ENCODE measurements at regions not wholly inside any gene's neighbourhood (a gene's known extent, or its start where the extent isn't known, plus 50 kb on each side); places are given as distances from the start of the nearest gene placed in this dataset.

GRCh38 chr7:17396692-17397091 is 98.2 kb downstream of the AHR start:
- TF ChIP-seq EZH2phosphoT487 (conservative IDR thresholded peaks at IDR 0.05; ENCODE audit: low read length) (no peak), CTCF (IDR thresholded peaks at IDR 0.05; ENCODE audit: insufficient read depth, low read length, poor library complexity, severe bottlenecking) (no peak)
- Histone ChIP-seq H3F3A (ENCODE audit: insufficient read depth) (no peaks in the 10 kb centered on the region), H3K9me2 (replicated peaks; ENCODE audit: insufficient read depth, low read length) (no peaks in the 10 kb centered on the region), H3K9me3 (ENCODE audit: insufficient read depth, low read length) (peaks cover 24% of the 10 kb centered on the region; the same call in 1 of the 2 replicates), H2AFZ (ENCODE audit: low read depth, low read length, severe bottlenecking) (no peak overlapping the region), H3K4me3 (ENCODE audit: insufficient read depth, low read length, poor library complexity, severe bottlenecking) (no peak overlapping the region), H3K9ac (ENCODE audit: low read length) (no peak overlapping the region), H3K36me3 (ENCODE audit: low read length) (no peaks in the 10 kb centered on the region), H3K4me2 (ENCODE audit: low read depth, low read length, poor library complexity, severe bottlenecking) (no peak overlapping the region), H3K27me3 (ENCODE audit: low read length) (no peaks in the 10 kb centered on the region), H4K20me1 (ENCODE audit: low read depth, low read length) (no peaks in the 10 kb centered on the region), H3K27ac (ENCODE audit: low read depth, low read length) (no peak overlapping the region), H3K79me2 (ENCODE audit: insufficient read depth, low read length) (no peaks in the 10 kb centered on the region)

- H3K9me2 ChIP-seq (replicated peaks; ENCODE audit: insufficient read depth, low read length), result no peaks in the 10 kb centered on the region
- H3K27ac ChIP-seq (ENCODE audit: low read depth, low read length), result peak overlapping the region; percentile 65
- no peaks in the 10 kb centered on the region for H4K20me1 ChIP-seq (ENCODE audit: low read depth, low read length)
- H3K36me3 ChIP-seq (ENCODE audit: low read length), result no peaks in the 10 kb centered on the region
- TF ChIP-seq EZH2phosphoT487 (conservative IDR thresholded peaks at IDR 0.05; ENCODE audit: low read length) (no peak), CTCF (IDR thresholded peaks at IDR 0.05; ENCODE audit: insufficient read depth, low read length, poor library complexity, severe bottlenecking) (no peak)
- no peaks in the 10 kb centered on the region for H3F3A ChIP-seq (ENCODE audit: insufficient read depth)
- no peaks in the 10 kb centered on the region for H3K27me3 ChIP-seq (ENCODE audit: low read length)
- peak overlapping the region; percentile 38 for H3K4me2 ChIP-seq (ENCODE audit: low read depth, low read length, poor library complexity, severe bottlenecking)
- 0 out of 2 replicates have a peak overlapping the region, but pooled peaks have one; percentile 1 for H3K9ac ChIP-seq (ENCODE audit: low read length)
- peak overlapping the region; percentile 65 for H2AFZ ChIP-seq (ENCODE audit: low read depth, low read length, severe bottlenecking)
- H3K9me3 ChIP-seq (ENCODE audit: insufficient read depth, low read length), result no peaks in the 10 kb centered on the region
- H3K79me2 ChIP-seq (ENCODE audit: insufficient read depth, low read length), result no peaks in the 10 kb centered on the region
- H3K4me3 ChIP-seq (ENCODE audit: insufficient read depth, low read length, poor library complexity, severe bottlenecking), result no peak overlapping the region
These were observed 103.6 kb downstream of the AHR start for GRCh38 chr7:17401791-17402627.

- Histone ChIP-seq H3K27ac (ENCODE audit: low read depth, low read length) (peak overlapping the region; percentile 65), H3K9ac (ENCODE audit: low read length) (0 out of 2 replicates have a peak overlapping the region, but pooled peaks have one; percentile 1), H2AFZ (ENCODE audit: low read depth, low read length, severe bottlenecking) (peak overlapping the region; percentile 65), H3K9me3 (ENCODE audit: insufficient read depth, low read length) (no peaks in the 10 kb centered on the region), H3F3A (ENCODE audit: insufficient read depth) (no peaks in the 10 kb centered on the region), H3K79me2 (ENCODE audit: insufficient read depth, low read length) (no peaks in the 10 kb centered on the region), H3K4me3 (ENCODE audit: insufficient read depth, low read length, poor library complexity, severe bottlenecking) (no peak overlapping the region), H3K4me2 (ENCODE audit: low read depth, low read length, poor library complexity, severe bottlenecking) (peak overlapping the region; percentile 38), H4K20me1 (ENCODE audit: low read depth, low read length) (no peaks in the 10 kb centered on the region), H3K36me3 (ENCODE audit: low read length) (no peaks in the 10 kb centered on the region), H3K9me2 (replicated peaks; ENCODE audit: insufficient read depth, low read length) (no peaks in the 10 kb centered on the region), H3K27me3 (ENCODE audit: low read length) (no peaks in the 10 kb centered on the region; the same call in 1 of the 2 replicates)
- TF ChIP-seq EZH2phosphoT487 (conservative IDR thresholded peaks at IDR 0.05; ENCODE audit: low read length) (no peak), CTCF (IDR thresholded peaks at IDR 0.05; ENCODE audit: insufficient read depth, low read length, poor library complexity, severe bottlenecking) (no peak)
These were observed 104.3 kb downstream of the AHR start for GRCh38 chr7:17402628-17403278.
